ENCODE measurements at regions not wholly inside any gene's neighbourhood (a gene's known extent, or its start where the extent isn't known, plus 50 kb on each side); places are given as distances from the start of the nearest gene placed in this dataset.
A peak's percentile ranks its signal among the peaks of the same experiment; 100 is the strongest.
"Not testable (repeated sequence)": the region's sequence is repeated elsewhere in the genome, so short reads cannot be mapped to it uniquely, and the experiment has no call there.

DNA sequence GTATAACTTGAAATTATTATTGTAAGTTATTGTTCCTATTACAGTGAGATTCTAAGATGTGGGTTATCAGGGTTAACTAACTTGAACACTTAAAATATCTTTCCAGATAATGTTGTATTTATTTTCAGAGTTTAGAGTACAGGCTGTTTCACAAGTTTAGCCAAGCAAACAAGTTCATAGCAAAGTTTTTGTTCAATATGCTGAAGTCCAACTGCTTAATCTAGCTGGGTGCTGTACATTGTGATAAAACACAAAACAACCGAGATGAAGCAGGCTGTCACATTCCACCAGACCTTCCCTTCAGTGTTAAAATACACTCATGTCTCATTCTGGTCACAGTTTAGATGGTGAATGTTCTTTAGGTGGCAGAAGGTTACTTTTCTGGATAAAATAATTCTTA is 148.0 kb upstream of the PCDH20 start:
- Histone ChIP-seq H3K9me3 (no peaks in the 10 kb centered on the region), H3K27me3 (no peaks in the 10 kb centered on the region), H3K36me3 (no peaks in the 10 kb centered on the region), H3K4me3 (ENCODE audit: low read depth, low read length) (no peak overlapping the region), H3K4me1 (no peaks in the 10 kb centered on the region)
- TF ChIP-seq, protein P1, sequence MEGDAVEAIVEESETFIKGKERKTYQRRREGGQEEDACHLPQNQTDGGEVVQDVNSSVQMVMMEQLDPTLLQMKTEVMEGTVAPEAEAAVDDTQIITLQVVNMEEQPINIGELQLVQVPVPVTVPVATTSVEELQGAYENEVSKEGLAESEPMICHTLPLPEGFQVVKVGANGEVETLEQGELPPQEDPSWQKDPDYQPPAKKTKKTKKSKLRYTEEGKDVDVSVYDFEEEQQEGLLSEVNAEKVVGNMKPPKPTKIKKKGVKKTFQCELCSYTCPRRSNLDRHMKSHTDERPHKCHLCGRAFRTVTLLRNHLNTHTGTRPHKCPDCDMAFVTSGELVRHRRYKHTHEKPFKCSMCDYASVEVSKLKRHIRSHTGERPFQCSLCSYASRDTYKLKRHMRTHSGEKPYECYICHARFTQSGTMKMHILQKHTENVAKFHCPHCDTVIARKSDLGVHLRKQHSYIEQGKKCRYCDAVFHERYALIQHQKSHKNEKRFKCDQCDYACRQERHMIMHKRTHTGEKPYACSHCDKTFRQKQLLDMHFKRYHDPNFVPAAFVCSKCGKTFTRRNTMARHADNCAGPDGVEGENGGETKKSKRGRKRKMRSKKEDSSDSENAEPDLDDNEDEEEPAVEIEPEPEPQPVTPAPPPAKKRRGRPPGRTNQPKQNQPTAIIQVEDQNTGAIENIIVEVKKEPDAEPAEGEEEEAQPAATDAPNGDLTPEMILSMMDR (IDR thresholded peaks at IDR 0.05; ENCODE audit: low read depth, low read length) = no peak
- no peak for DNase-seq

DNA sequence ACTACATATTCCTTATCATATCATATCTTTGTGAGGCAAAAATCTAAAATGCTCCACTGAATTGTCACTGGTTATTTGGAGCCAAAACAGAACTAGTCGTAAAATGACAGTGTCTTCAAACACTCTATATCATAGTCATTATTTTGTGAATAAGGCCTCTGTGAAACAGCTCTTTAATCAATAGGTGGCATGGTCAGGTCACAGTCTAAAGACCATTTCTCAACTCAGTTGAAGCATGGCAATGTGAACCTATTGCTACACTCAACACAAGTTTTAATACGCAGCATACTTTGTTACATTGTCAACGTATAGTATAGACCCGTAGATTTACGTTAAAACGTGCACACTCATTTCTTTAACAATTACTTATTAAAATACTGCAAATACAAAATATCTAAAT is 131.3 kb upstream of the PCDH20 start:
- no peaks in the 10 kb centered on the region for H3K36me3 ChIP-seq
- no peaks in the 10 kb centered on the region for H3K27me3 ChIP-seq
- no peak for DNase-seq
- no peaks in the 10 kb centered on the region for H3K9me3 ChIP-seq
- H3K4me3 ChIP-seq (ENCODE audit: low read depth, low read length) = no peak overlapping the region
- peaks cover 14% of the 10 kb centered on the region for H3K4me1 ChIP-seq
- TF ChIP-seq, protein P1 (IDR thresholded peaks at IDR 0.05; ENCODE audit: low read depth, low read length) = no peak

DNA sequence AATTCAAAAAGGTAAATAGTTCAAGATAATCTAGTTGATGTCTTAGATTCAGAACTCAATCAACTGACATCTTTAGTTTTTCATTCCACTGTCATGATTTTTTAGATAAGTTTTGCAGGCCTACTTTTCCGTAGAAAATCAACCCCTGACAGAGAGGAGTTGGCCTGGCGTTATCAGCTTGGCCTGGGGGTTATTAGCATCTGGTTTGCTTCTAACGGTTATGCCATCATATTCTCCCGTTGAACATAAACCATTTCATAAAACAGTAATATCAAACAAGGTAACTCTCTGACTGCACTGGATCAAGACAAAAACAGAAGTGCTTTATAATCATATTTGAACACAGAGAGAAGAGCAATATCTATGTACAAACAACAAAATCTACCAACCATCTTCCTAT is 130.8 kb upstream of the PCDH20 start:
- TF ChIP-seq, protein P1 (IDR thresholded peaks at IDR 0.05; ENCODE audit: low read depth, low read length) = no peak
- peaks cover 14% of the 10 kb centered on the region for H3K4me1 ChIP-seq

DNA sequence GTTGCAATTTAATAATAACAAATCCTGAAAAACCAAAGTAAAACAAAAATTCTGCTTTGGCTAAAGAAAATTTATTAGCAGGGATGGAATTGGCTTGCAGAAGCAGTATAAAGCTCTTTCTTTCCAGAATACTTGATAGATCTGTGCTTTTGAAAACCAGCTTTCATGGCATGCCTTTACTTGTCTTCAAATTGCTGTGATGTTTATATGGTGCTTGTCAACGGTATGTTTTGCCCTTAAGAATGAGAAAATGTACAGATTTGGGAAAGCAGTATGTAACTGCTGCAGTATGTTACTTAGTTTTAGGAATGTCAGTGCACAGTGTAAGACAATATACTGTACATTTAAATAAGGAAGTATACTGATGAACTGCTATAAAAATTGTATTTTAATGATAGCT is 120.8 kb upstream of the PCDH20 start:
- TF ChIP-seq, protein P1 (IDR thresholded peaks at IDR 0.05; ENCODE audit: low read depth, low read length) = no peak
- H3K4me3 ChIP-seq (ENCODE audit: low read depth, low read length) = no peak overlapping the region
- no peaks in the 10 kb centered on the region for H3K9me3 ChIP-seq
- H3K4me1 ChIP-seq = no peaks in the 10 kb centered on the region
- DNase-seq = no peak
- H3K36me3 ChIP-seq = no peaks in the 10 kb centered on the region
- no peaks in the 10 kb centered on the region for H3K27me3 ChIP-seq

More for the DNA sequence above, 130.8 kb upstream of the PCDH20 start:
- DNase-seq = peak; percentile 73
- Histone ChIP-seq H3K36me3 (no peaks in the 10 kb centered on the region), H3K27me3 (no peaks in the 10 kb centered on the region), H3K4me3 (ENCODE audit: low read depth, low read length) (no peak overlapping the region), H3K9me3 (no peaks in the 10 kb centered on the region)

DNA sequence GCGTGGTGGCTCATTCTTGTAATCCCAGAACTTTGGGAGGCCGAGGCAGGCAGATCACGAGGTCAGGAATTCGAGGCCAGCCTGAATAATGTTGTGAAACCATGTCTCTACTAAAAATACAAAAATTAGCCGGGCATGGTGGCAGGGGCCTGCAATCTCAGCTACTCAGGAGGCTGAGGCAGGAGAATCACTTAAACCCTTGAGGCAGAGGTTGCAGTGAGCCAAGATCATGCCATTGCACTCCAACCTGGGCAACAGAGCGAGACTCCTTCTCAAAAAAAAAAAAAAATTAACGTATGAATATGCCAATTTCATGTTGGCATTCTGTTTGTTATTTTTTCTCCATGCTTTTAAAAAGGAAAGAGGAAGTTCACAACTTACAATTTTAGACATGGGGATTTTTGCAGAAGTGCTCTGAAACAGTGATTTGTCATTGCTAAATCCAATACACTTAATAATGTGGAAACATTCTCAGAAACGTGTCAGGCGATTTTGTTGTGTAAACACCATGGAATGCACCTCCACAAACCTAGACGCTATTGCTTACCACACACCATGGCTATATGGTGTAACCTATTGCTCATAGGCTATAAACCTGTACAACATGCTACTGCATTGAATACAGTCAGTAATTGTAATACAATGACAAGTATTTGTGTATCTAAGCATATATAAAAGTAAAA is 115.9 kb upstream of the PCDH20 start:
- no peak for DNase-seq
- TF ChIP-seq, protein P1 (IDR thresholded peaks at IDR 0.05; ENCODE audit: low read depth, low read length) = no peak
- no peaks in the 10 kb centered on the region for H3K9me3 ChIP-seq
- H3K36me3 ChIP-seq = no peaks in the 10 kb centered on the region
- H3K4me1 ChIP-seq = no peaks in the 10 kb centered on the region
- no peak overlapping the region for H3K4me3 ChIP-seq (ENCODE audit: low read depth, low read length)
- no peaks in the 10 kb centered on the region for H3K27me3 ChIP-seq

DNA sequence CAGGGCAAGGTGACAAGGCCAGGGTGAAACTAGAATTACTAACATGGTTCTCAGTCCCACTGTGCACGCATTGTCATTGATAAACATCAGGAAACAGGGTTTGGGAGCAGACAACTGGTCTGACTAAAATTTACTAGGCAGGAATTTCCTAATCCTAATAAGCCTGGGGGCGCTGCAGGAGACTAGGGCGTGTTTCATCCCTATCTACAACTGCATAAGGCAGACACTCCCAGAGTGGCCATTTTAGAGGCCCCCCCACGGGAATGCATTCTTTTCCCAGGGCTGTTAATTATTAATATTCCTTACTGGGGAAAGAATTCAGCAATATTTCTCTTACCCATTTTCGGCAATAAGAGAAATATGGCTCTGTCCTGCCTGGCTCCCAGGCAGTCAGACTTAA is 103.6 kb upstream of the PCDH20 start:
- H3K9me3 ChIP-seq; H3K27me3 ChIP-seq; H3K4me1 ChIP-seq; H3K36me3 ChIP-seq; H3K4me3 ChIP-seq (ENCODE audit: low read depth, low read length): not testable (repeated sequence)
- DNase-seq = peak; percentile 17

Measured in BE2C (cell line).